Osteoblast (primary cell): ENCODE measurements at regions not wholly inside any gene's neighbourhood (a gene's known extent, or its start where the extent isn't known, plus 50 kb on each side); places are given as distances from the start of the nearest gene placed in this dataset.

Experiments used
- DNase-seq: peaks from one replicate; pipeline ENCODE4 v3.0.0; 2011; ENCODE audit warnings: low spot score, mixed read lengths; ENCODE audit not compliant: insufficient read length; ENCODE audit errors: missing footprints
- H2AFZ ChIP-seq: 2 replicates; pipeline ENCODE4 v1.6.0; 2011; ENCODE audit warnings: mild to moderate bottlenecking, low read length
- H3K27ac ChIP-seq: 2 replicates; pipeline ENCODE4 v1.5.1; 2011; ENCODE audit warnings: mild to moderate bottlenecking, low read depth, low read length, moderate library complexity
- H3K27me3 ChIP-seq: 2 replicates; pipeline ENCODE4 v1.6.0; 2012; ENCODE audit warnings: mild to moderate bottlenecking, control low read depth, inconsistent platforms, low read length, moderate library complexity; ENCODE audit not compliant: insufficient read depth
- H3K36me3 ChIP-seq: 2 replicates; pipeline ENCODE4 v1.5.1; 2011; ENCODE audit warnings: mild to moderate bottlenecking, low read length, control low read depth, moderate library complexity; ENCODE audit not compliant: insufficient read depth
- H3K4me1 ChIP-seq: 2 replicates; pipeline ENCODE4 v1.5.1; 2011; ENCODE audit warnings: mild to moderate bottlenecking, low read length, control low read depth, moderate library complexity; ENCODE audit not compliant: insufficient read depth
- H3K4me2 ChIP-seq: 2 replicates; pipeline ENCODE4 v1.6.0; 2011; ENCODE audit warnings: mild to moderate bottlenecking, low read length; ENCODE audit not compliant: insufficient read depth
- H3K4me3 ChIP-seq: fragments of 200-600 bp; sonication (generic); 3 replicates; pipeline ENCODE4 v1.5.1; 2012; ENCODE audit warnings: mild to moderate bottlenecking, low read length, inconsistent platforms; ENCODE audit not compliant: insufficient read depth
- H3K79me2 ChIP-seq: 2 replicates; pipeline ENCODE4 v1.6.0; 2012; ENCODE audit warnings: mild to moderate bottlenecking, low read length, control low read depth, inconsistent platforms; ENCODE audit not compliant: insufficient read depth
- H3K9me3 ChIP-seq: 2 replicates; pipeline ENCODE4 v1.5.1; 2011; ENCODE audit warnings: low read depth, low read length, control low read depth
- H4K20me1 ChIP-seq: 2 replicates; pipeline ENCODE4 v1.6.0; 2012; ENCODE audit warnings: mild to moderate bottlenecking, low read length, control low read depth; ENCODE audit not compliant: insufficient read depth
- TF ChIP-seq, protein P1 (sequence below): IDR thresholded peaks from 2 replicates; pipeline ENCODE4 v1.5.1; 2011; ENCODE audit warnings: mild to moderate bottlenecking, low read depth, low read length, moderate library complexity; ENCODE audit errors: extremely low read depth

DNA sequence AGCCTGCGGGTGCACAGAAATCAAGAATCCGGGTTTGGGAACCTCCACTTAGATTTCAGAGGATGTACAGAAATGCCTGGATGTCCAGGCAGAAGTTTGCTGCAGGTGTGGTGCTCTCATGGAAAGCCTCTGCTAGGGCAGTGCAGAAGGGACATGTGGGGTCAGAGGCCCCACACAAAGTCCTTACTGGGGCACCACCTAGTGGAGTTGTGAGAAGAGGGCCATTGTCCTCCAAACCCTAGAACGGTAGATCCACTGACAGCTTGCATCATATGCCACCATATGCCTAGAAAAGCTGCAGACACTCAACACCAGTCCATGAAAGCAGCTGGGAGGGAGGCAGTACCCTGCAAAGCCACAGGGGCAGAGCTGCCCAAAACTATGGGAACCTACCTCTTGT lies 833.0 kb downstream of the TMEM182 start:
- H3K4me1 ChIP-seq: no peaks in the 10 kb centered on the region
- no peak overlapping the region for H3K4me2 ChIP-seq
- H3K27me3 ChIP-seq: no peaks in the 10 kb centered on the region
- no peak for DNase-seq
- H3K4me3 ChIP-seq: no peak overlapping the region
- no peaks in the 10 kb centered on the region for H3K79me2 ChIP-seq
- TF ChIP-seq, protein P1, sequence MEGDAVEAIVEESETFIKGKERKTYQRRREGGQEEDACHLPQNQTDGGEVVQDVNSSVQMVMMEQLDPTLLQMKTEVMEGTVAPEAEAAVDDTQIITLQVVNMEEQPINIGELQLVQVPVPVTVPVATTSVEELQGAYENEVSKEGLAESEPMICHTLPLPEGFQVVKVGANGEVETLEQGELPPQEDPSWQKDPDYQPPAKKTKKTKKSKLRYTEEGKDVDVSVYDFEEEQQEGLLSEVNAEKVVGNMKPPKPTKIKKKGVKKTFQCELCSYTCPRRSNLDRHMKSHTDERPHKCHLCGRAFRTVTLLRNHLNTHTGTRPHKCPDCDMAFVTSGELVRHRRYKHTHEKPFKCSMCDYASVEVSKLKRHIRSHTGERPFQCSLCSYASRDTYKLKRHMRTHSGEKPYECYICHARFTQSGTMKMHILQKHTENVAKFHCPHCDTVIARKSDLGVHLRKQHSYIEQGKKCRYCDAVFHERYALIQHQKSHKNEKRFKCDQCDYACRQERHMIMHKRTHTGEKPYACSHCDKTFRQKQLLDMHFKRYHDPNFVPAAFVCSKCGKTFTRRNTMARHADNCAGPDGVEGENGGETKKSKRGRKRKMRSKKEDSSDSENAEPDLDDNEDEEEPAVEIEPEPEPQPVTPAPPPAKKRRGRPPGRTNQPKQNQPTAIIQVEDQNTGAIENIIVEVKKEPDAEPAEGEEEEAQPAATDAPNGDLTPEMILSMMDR: no peak
- no peaks in the 10 kb centered on the region for H4K20me1 ChIP-seq
- H2AFZ ChIP-seq: no peak overlapping the region
- H3K36me3 ChIP-seq: no peaks in the 10 kb centered on the region
- H3K27ac ChIP-seq: no peak overlapping the region
- peaks cover 2% of the 10 kb centered on the region for H3K9me3 ChIP-seq

DNA sequence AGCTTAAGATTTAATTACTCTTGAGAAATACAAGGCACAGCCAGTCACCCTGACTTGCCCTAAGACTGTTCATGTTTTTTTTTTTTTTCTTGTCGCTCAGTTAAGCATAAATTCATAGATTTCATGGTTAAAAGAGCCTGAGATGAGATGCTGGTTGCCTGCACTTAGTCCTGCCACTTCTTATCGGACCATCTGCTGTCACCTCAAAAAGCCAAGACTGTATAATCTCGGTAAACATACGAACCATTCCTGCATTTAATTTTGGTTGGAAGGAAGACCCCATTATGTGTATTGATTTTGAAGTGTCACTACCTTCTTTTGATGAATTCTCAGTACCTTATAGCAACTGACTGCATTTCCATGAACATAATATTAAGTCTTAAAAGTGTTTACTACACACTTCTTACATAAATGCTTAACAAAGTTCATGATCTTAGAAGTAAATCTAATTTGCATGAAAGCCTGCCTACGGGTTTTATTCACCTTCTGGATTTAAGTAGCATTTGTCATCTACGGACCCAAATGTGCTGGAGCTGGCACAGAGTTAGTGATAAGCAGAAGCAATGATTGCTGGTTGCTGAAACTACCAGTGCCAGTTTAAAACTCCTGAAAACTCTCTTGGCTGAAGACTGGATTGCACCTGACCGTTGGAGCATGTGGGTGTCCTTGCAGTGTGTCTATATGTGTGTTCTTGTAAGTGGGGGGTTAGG lies 843.4 kb downstream of the TMEM182 start:
- TF ChIP-seq, protein P1: no peak
- H3K79me2 ChIP-seq: no peaks in the 10 kb centered on the region

DNA sequence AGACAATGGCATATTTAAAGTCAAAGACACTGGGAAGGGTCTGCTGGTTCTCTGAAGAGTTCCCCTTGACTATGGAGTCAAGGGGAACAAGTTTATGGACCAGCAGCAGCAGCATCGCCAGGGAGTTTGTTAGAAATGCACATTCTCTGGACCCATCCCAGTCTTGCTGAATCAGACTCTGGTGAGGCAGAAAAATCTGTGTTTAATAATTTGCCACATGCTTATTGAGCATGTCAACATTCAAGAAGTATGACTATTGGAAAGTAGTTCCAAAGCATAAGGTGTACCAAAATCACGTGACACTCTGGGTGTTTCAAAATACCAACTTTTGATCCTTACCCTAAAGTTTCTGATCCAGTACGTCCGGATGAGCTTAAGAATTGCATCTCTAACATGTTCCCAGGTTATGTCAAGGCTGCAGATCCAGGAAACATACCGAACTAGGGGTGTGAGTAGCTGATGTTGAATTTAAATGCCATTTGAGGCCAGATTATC lies 853.8 kb downstream of the TMEM182 start:
- peak; percentile 19 for DNase-seq
- TF ChIP-seq, protein P1: no peak
- H3K79me2 ChIP-seq: no peaks in the 10 kb centered on the region
- H3K4me2 ChIP-seq: no peak overlapping the region
- peaks cover 3% of the 10 kb centered on the region for H3K9me3 ChIP-seq
- no peaks in the 10 kb centered on the region for H3K36me3 ChIP-seq
- H3K4me3 ChIP-seq: no peak overlapping the region
- no peak overlapping the region for H3K27ac ChIP-seq
- no peaks in the 10 kb centered on the region for H3K4me1 ChIP-seq
- no peaks in the 10 kb centered on the region for H3K27me3 ChIP-seq
- no peak overlapping the region for H2AFZ ChIP-seq
- H4K20me1 ChIP-seq: no peaks in the 10 kb centered on the region

More for the DNA sequence above, 843.4 kb downstream of the TMEM182 start:
- DNase-seq: no peak
- Histone ChIP-seq H3K9me3 (peaks cover 6% of the 10 kb centered on the region), H3K4me3 (no peak overlapping the region), H3K27me3 (no peaks in the 10 kb centered on the region), H3K4me2 (no peak overlapping the region), H3K4me1 (no peaks in the 10 kb centered on the region), H4K20me1 (no peaks in the 10 kb centered on the region), H3K36me3 (no peaks in the 10 kb centered on the region), H3K27ac (no peak overlapping the region), H2AFZ (no peak overlapping the region)

DNA sequence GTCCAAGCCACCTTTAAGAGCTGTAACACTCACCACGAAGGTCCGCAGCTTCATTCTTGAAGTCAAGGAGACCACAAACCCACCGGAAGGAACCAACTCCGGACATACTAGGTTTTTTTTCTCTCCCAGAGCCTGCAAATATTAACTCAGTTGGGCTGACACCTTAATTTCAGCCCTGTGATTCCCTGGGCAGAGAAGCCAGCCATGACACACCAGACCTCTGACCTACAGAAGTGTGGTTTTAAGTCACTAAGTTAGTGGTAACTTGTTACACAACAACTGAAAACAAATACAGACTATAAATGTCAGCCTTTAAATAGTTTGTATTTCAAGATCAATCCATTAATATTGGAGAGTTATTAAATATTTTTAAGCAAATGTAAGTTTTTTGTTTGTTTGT lies 855.1 kb downstream of the TMEM182 start:
- H2AFZ ChIP-seq: no peak overlapping the region
- H3K4me1 ChIP-seq: no peaks in the 10 kb centered on the region
- no peak for DNase-seq
- H3K4me3 ChIP-seq: no peak overlapping the region
- H3K79me2 ChIP-seq: no peaks in the 10 kb centered on the region
- H3K27me3 ChIP-seq: no peaks in the 10 kb centered on the region
- TF ChIP-seq, protein P1: no peak
- H3K27ac ChIP-seq: no peak overlapping the region
- H4K20me1 ChIP-seq: no peaks in the 10 kb centered on the region
- H3K4me2 ChIP-seq: no peak overlapping the region
- H3K36me3 ChIP-seq: no peaks in the 10 kb centered on the region
- peaks cover 5% of the 10 kb centered on the region for H3K9me3 ChIP-seq
